WTC11 (cell line): ENCODE measurements at regions not wholly inside any gene's neighbourhood (a gene's known extent, or its start where the extent isn't known, plus 50 kb on each side); places are given as distances from the start of the nearest gene placed in this dataset.

Source experiments
- SMAD3 ChIP-seq: sonication (generic); formaldehyde crosslinking; IDR thresholded peaks from 2 replicates; pipeline ENCODE4 v1.8.0; 2022; ENCODE audit warnings: missing genetic modification reagents, mild to moderate bottlenecking, borderline replicate concordance
- ZNF396 ChIP-seq: fragments of 250-450 bp; sonication (Bioruptor Pico); IDR thresholded peaks from 2 replicates; pipeline ENCODE4 v1.8.0; 2021; ENCODE audit warnings: mild to moderate bottlenecking, moderate library complexity, borderline replicate concordance
- TF ChIP-seq, protein P1 (sequence below): fragments of 200-600 bp; IDR thresholded peaks from 2 replicates; pipeline ENCODE4 v1.8.0; 2022; ENCODE audit warnings: antibody characterized with exemption
- TF ChIP-seq, protein P2 (sequence below): sonication (generic); formaldehyde crosslinking; IDR thresholded peaks from 2 replicates; pipeline ENCODE4 v1.8.0; 2022; ENCODE audit warnings: mild to moderate bottlenecking, missing genetic modification reagents
- TF ChIP-seq, protein P3 (sequence below): fragments of 250-450 bp; sonication (Bioruptor Pico); IDR thresholded peaks from 2 replicates; pipeline ENCODE4 v1.9.0; 2021; ENCODE audit warnings: moderate library complexity, mild to moderate bottlenecking, inconsistent platforms, borderline replicate concordance
- TF ChIP-seq, protein P4 (sequence below): sonication (generic); formaldehyde crosslinking; IDR thresholded peaks from 2 replicates; pipeline ENCODE4 v1.8.0; 2022; ENCODE audit warnings: mild to moderate bottlenecking, missing genetic modification reagents

DNA sequence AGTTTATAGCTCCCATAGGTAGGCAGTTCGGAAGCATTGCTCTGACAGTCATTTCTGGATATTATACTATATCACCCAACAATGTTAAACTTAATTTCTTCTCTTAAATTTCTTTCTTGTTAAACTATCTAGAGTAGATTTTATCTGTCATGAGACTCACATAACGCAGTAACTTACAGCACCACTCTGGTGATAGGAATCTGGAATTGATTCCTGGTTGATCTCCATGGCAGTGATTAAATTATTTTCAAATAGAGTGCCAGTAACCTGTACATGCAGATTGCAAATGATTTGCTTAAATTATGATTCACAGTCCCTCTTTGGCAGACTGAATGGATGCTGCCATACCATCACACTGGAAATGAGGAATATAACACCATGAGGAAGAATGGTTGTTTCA lies 722.1 kb downstream of the DACH1 start:
- TF ChIP-seq, protein P1, sequence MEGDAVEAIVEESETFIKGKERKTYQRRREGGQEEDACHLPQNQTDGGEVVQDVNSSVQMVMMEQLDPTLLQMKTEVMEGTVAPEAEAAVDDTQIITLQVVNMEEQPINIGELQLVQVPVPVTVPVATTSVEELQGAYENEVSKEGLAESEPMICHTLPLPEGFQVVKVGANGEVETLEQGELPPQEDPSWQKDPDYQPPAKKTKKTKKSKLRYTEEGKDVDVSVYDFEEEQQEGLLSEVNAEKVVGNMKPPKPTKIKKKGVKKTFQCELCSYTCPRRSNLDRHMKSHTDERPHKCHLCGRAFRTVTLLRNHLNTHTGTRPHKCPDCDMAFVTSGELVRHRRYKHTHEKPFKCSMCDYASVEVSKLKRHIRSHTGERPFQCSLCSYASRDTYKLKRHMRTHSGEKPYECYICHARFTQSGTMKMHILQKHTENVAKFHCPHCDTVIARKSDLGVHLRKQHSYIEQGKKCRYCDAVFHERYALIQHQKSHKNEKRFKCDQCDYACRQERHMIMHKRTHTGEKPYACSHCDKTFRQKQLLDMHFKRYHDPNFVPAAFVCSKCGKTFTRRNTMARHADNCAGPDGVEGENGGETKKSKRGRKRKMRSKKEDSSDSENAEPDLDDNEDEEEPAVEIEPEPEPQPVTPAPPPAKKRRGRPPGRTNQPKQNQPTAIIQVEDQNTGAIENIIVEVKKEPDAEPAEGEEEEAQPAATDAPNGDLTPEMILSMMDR: no peak
- TF ChIP-seq ZNF396 (no peak), SMAD3 (CRISPR knock-in tag) (no peak)
- TF ChIP-seq, protein P2, sequence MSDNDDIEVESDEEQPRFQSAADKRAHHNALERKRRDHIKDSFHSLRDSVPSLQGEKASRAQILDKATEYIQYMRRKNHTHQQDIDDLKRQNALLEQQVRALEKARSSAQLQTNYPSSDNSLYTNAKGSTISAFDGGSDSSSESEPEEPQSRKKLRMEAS (CRISPR knock-in tag): no peak
- TF ChIP-seq, protein P3, sequence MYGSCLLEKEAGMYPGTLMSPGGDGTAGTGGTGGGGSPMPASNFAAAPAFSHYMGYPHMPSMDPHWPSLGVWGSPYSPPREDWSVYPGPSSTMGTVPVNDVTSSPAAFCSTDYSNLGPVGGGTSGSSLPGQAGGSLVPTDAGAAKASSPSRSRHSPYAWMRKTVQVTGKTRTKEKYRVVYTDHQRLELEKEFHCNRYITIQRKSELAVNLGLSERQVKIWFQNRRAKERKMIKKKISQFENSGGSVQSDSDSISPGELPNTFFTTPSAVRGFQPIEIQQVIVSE (CRISPR knock-in tag): no peak
- TF ChIP-seq, protein P4, sequence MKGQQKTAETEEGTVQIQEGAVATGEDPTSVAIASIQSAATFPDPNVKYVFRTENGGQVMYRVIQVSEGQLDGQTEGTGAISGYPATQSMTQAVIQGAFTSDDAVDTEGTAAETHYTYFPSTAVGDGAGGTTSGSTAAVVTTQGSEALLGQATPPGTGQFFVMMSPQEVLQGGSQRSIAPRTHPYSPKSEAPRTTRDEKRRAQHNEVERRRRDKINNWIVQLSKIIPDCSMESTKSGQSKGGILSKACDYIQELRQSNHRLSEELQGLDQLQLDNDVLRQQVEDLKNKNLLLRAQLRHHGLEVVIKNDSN: no peak
